SIG-M5 (cell line): ENCODE measurements at regions not wholly inside any gene's neighbourhood (a gene's known extent, or its start where the extent isn't known, plus 50 kb on each side); places are given as distances from the start of the nearest gene placed in this dataset.

ENCODE experiments used
- DNase-seq: peaks from one replicate; lab custom pipeline; 2025; lab: John Stamatoyannopoulos, UW

GRCh38 chr12:115464111-115464581 lies 780.2 kb upstream of the TBX3 start:
- no peak for DNase-seq

- no peak for DNase-seq
These were observed 777.4 kb upstream of the TBX3 start for GRCh38 chr12:115461401-115461800.

GRCh38 chr12:115457798-115458197 lies 773.8 kb upstream of the TBX3 start:
- DNase-seq, result no peak

- no peak for DNase-seq
These were observed 773.1 kb upstream of the TBX3 start for GRCh38 chr12:115456946-115457689.

GRCh38 chr12:115455268-115455681 lies 771.3 kb upstream of the TBX3 start:
- no peak for DNase-seq

GRCh38 chr12:115452751-115453281 lies 768.8 kb upstream of the TBX3 start:
- DNase-seq, result no peak

- no peak for DNase-seq
These were observed 768.1 kb upstream of the TBX3 start for GRCh38 chr12:115451780-115452736.

- no peak for DNase-seq
These were observed 767.3 kb upstream of the TBX3 start for GRCh38 chr12:115451151-115451779.

GRCh38 chr12:115450710-115451109 lies 766.7 kb upstream of the TBX3 start:
- DNase-seq, result no peak

- no peak for DNase-seq
These were observed 766.0 kb upstream of the TBX3 start for GRCh38 chr12:115450017-115450416.

- no peak for DNase-seq
These were observed 765.6 kb upstream of the TBX3 start for GRCh38 chr12:115449526-115449925.

GRCh38 chr12:115444346-115444745 lies 760.4 kb upstream of the TBX3 start:
- no peak for DNase-seq

- no peak for DNase-seq
These were observed 759.5 kb upstream of the TBX3 start for GRCh38 chr12:115443351-115443938.

GRCh38 chr12:115440438-115440837 lies 756.5 kb upstream of the TBX3 start:
- no peak for DNase-seq

GRCh38 chr12:115439008-115439601 lies 755.1 kb upstream of the TBX3 start:
- no peak for DNase-seq

GRCh38 chr12:115438314-115438713 lies 754.3 kb upstream of the TBX3 start:
- DNase-seq, result no peak

- no peak for DNase-seq
These were observed 753.1 kb upstream of the TBX3 start for GRCh38 chr12:115437061-115437567.

GRCh38 chr12:115433014-115433634 lies 749.1 kb upstream of the TBX3 start:
- DNase-seq, result no peak

- DNase-seq, result no peak
These were observed 746.7 kb upstream of the TBX3 start for GRCh38 chr12:115430636-115431035.

- DNase-seq, result no peak
These were observed 742.8 kb upstream of the TBX3 start for GRCh38 chr12:115426732-115427131.

- DNase-seq, result no peak
These were observed 740.0 kb upstream of the TBX3 start for GRCh38 chr12:115424003-115424402.
